Superior temporal gyrus (tissue), 1 donor: ENCODE measurements at regions not wholly inside any gene's neighbourhood (a gene's known extent, or its start where the extent isn't known, plus 50 kb on each side); places are given as distances from the start of the nearest gene placed in this dataset.

Source experiments
- DNase-seq: peaks from one replicate; pipeline ENCODE4 v3.0.0-alpha.2; 2016; ENCODE audit errors: extremely low spot score

DNA sequence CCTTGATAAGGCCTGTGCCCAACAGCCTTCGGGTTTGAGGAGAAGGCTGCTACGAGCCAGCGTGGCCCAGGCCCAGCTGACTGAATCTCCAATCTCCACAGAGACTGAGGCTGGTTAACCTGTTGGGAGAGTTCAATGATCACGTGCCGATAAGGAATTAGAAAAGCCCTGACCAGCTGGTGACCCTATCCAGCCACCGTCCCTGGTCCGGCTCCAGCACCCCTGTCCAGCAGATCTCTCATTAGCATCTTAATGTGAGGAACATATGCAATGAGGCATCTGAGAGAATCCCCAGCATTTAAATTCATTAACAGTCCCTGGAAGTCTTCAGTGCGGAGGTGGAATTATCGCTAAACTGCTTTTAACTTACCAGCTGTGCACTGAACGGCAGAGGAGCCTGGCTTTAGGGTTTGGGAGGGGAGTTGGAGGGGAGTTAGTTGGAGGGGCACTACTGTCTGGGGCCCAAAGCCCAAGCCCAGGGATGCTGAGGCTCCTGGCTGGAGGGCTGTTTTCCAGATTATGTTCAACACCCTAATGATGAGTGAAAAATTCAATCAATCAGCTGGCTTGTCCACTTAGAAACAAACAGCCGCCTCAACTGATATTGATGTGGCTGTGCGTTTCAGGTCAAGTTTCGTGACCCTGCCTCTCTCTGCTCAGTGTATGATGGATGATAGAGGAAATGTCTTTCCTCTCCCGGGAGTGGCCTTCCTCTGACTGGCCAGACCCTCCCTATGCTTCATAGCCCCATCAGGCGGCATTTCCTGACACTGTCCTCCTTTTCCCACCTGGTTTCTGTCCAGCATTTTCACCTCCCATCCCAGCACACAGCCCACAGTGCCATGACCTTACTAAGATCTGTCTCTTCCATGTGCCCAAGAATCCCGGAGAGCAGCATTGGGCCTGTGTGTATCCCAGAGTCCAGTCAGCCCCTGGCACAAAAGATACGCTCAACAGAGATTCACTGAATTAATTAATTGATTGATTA, 184.5 kb downstream of the CCT6B start:
- no peak for DNase-seq

DNA sequence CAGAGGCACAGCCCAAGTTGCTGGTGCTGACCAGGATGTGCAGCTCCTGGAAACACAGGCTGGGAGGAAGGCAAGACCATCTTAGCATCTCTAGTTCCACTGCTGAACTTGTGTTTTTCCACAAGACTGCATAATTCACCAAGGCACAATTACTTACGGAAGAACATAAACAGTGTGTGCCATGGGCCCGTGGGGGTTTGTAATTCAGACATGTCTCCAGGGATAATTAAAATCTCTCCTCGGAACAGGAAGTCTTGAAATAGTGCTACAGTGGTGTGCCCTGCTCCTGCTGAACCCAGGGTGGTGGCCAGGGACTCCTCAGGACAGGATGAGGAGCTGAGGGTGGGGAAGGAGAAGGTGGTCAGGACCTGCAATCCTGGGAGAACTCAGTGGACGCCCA, 188.2 kb downstream of the CCT6B start:
- no peak for DNase-seq

DNA sequence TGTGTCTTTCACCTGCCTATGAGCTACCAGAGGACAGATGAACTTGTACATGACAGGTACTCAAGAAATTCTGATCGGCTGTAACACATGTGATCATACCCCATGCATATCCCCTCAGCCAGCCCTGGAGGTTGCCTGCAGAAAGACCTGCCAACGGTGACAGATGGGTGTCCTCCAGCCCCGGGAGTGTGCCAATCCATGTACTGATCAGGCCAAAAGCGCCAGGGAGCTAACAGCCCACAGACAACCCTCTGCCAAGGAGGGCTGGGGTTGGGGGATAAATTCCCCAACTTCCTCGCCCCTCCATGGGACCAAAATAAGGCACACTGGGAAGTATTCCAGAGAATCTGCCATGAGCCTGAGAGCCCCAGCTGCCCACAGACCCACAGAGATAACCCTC, 189.4 kb downstream of the CCT6B start:
- no peak for DNase-seq

DNA sequence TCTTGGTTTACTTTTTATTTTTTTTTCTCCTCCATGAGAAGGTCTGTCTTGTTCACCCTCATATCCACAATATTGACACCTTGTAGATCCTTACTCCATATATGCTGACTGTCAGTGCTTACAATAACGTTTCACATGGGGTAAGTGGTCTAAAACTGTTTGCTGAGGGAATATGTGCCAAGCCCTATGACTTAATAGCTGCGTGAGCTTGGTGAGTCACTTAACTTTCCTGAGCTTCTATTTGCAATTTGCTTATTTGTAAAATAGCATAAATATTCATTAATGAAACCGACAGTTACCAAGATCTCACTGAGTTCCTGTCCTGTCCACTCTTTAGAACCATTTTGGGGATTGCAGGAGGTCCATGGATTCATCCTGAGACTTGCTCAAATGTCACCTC, 190.7 kb downstream of the CCT6B start:
- DNase-seq: no peak

DNA sequence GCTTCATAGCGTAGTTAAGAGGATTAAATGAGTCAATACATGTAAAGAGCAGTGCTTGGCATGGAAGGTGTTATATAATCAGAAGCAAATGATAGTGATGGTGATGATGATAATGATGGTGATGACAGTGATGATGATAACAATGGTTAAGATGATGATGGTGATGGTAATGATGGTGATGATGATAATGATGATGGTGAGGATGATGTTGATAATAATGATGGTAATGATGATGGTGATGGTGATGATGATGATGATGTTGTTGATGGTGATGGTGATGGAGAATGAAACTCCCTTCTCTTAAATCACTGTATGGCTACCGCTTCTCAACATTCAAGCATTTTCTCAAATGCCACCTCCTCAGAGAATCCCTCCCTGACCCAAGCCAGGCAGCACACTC, 190.5 kb downstream of the TMEM132E start:
- no peak for DNase-seq

DNA sequence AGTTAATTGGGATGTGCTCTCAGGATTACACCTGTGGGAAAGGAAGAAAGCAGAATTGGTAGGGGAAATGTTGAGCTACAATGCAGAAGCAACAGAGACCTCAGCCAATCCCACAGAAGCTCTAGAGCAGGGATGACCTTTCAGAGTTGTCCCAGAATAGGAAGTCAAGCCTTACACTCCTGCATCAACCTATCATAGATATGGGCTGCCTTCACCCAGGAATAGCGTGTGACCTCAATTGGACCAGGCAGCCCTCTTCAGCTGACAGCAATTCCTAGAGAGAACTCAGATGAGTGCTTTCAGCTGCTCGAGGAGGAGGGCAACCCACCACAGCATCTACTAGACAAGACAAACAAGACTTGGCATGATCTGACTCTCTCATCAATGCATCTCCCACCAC, 189.7 kb downstream of the TMEM132E start:
- no peak for DNase-seq

DNA sequence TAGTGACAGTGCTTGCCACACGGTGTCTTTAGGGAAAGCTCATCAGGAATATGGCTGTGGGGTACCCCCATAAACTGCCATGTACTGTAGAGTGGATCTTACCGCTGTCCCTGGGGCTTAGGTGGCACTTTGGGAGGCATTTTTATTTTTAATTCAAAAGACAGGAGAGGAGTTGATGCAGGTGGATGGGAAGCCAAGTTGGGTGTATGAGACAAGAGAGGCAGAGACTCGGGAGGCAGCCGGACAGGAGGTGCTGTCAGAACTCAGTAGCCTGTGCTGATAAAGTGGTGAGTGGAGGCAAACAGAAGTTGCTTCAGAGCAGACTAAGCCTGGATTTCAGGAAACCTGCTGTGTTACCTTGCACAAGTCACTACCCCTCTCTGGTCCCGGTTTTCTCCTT, 185.9 kb downstream of the TMEM132E start:
- DNase-seq: no peak

DNA sequence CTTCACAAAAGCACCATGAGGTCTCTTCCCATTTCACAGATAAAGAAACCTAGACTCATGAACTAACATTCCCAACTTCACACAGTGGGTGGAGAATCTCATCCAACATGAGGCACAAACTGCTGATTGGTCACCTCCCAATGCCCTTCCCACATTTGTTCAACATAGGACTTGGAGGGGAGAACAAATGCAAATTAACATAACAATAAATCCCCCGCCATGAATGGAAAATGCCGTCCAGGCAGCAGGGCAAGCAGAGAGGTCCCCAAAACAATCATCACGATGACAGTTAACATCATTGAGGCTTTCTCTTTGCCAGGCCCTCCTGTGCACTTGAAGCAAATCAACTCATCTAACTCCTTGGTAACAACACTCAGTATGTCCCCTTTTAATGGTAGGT, 185.3 kb downstream of the TMEM132E start:
- DNase-seq: no peak

DNA sequence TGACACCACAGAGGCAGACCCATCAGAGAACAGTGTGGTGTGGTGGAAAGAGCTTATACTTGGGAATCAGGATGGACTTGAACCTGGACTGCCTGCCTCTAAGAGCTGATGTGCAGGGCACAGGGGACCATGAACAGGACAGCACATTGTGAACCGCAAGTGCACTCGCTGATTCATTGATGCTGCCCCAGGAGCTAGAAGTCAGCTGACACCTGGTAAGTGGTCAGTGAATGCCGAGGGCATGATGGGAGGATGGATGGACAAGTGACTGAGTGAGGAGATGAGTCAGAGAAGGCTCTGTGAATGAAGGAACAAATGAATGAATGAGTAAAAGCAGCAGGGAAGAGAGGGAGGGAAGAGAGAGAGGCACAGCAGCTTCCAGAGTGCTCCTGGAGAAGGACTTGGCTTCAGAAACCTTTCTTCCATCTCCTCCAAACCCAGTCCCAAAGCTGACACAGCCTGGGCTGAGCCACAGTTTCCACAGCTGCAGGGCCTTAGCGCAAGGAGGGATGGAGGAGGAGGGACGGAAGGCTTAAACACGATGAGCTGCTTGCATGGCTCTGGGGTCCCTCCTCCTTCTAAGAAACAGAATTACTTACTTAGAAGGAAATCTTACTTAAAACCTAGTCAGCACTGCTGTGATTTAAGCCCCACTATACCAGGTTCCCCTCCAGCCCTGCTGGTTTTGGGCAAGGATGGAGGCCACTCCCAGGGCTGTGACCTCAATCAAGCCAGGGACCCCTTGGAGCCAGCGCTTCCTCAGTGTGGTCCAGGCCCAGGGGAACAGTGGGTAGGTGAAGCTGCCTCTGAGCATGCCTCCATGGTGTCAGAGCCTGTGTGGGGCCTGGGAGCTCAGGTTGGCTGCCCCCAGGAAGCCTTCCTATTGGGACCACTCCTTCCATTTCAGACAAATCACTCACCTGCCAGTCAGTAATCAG, 184.6 kb downstream of the TMEM132E start:
- DNase-seq: no peak

DNA sequence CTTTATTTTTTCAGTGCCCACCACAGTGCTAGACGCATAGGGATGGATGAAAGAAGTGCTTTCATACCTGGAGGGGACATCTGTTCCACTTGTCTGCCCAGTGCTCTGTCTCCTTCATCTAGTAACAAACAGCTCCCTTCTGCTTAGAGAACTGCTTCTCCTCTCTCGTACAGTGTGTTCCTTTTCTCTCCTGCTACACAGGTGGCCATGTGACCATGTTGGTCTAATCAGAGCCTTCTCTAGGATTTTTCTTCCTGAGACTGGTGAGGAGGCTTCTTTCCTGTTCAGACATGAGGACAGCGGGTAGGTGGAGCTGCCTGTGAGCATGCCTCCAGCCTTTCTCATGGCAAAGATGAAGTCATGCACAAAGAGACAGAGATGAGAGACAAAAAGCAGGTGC, 182.7 kb downstream of the TMEM132E start:
- DNase-seq: no peak

DNA sequence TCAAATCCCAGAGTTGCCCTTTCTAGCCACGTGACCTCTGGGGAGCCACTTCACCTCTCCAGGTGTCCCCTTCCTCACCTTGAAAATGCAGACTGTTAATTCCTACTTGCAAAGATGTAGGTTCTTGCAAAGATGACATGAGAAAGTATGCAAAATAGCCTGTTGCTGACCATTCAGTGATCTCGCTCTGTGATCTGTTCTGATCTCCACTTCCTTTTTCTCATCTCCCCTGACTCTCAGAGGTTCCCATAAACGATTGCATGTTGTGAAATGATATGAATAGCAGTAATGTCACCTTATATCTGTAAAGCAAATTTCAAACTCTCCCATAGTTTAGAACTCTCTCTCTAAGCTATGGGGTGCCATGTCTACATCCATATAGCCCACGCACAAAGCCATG, 182.3 kb downstream of the TMEM132E start:
- DNase-seq: no peak

DNA sequence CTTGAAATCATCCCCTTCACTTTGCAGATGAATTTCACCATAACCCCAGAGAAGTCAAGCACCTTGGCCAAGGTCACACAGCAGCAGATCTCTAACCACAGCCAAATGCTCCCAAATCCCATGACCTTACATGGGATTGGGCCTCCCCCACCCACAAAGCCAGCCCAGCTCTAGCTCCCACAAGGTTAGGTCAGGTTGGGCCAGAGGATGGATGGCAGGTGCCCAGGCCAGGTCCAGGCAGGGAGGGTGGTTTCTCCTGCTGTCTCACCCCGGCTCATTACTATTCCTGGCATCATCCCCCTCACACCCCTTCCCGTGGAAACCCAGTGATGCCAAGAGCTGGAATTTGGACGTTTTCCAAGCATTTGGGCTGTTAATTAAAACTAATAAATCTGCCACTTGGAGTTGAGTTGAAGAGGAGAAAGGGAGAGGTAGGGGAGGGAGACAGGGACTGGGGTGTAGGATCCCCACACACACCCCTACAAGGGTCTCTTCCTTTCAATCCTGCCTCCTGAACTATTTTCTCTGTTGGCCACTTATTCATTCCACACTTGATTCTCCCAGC, 181.6 kb downstream of the TMEM132E start:
- DNase-seq: no peak

DNA sequence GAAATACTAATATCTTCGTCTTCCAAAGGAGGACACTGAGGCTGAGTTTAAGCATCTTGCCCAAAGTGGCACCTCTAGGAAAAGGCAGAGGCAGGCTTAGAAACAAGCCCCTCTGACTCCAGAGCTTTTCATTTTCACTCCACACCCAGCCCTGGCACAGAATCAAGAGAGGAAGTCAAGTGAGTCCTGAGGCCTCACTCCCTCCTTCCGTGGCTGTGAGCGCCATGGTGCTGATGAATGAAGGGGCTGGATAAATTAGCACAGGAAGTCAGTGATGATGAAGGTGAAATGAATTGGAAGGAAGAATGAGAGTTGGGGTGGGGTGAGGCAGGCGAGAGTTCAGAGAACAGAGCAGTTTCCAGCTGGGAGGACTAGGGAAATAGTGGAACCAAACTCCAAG, 179.3 kb downstream of the TMEM132E start:
- no peak for DNase-seq

DNA sequence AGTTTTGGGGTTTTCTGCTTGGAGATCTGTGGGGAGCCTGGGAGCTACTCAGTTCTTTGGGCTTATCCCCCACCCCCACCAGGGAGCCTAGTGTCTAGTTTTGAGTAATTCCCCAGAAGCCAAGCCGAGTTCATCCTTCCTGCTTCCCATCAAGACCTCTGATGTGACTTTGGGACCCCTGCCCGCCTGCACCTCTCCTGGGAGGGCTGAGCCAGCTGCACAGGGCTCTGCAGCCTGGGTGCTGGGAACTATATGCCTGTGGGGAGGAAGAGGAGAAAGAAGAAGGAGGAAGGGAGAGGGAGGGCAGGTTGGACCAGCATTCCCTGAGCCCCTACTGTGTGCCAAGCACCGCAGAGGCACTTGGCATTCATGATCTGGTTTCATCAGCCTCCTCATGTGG, 178.9 kb downstream of the TMEM132E start:
- DNase-seq: no peak

DNA sequence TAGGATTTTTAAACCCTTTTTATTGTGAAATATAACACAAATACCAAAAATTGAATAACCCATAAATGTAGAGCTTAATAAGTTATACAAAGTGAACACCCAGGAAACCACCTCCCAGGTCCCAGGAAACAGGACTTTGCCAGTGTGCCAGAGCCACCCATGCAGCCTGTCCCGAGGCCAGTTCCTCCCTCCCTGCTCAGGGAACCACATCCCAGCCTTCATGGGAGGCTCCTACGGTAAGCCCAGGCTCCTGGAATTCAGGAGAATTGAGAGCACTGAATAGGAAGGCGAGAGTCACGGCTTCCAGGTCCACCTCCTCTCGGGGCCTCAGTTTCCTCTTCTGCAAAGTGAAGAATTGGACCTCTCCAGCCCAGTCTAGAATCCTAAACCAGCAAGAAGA, 178.2 kb downstream of the TMEM132E start:
- DNase-seq: no peak

DNA sequence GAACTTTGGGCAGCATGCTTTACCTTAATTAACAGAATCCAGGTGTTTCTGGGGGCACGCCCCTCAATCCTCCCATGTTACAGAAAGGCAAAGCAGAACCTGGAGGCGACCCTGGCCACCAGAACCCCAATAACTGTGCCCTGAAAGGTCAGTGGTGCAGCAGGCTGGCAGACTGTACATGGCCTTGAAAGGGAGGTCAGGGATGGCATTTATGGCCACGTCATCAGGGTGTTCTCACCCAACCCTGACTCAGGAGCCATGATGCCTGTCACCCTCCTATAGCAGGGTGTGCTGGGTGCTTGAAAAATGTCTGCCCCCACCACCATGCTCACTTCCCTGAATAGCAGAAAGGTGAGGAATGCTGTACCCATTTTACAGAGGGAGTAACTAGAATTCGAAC, 177.7 kb downstream of the TMEM132E start:
- no peak for DNase-seq

DNA sequence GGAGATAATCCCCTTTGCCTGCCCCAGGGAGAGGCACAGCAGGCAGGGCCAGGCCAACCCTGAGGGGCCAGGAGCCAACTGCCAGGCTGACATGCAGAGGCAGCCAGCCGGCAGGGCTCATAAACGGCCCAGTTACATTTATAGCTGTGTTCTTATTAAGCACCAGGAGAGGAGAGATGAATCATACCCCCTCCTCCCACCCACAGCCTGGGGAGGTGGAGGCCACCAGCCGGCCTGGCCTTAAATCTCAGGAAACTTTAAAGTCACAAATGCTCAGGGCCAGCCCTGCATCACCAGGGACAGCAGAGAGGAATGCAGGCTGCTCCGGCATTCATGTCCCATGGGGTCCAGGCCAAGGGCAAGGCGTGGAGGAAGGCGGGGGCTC, 177.2 kb downstream of the TMEM132E start:
- DNase-seq: no peak

DNA sequence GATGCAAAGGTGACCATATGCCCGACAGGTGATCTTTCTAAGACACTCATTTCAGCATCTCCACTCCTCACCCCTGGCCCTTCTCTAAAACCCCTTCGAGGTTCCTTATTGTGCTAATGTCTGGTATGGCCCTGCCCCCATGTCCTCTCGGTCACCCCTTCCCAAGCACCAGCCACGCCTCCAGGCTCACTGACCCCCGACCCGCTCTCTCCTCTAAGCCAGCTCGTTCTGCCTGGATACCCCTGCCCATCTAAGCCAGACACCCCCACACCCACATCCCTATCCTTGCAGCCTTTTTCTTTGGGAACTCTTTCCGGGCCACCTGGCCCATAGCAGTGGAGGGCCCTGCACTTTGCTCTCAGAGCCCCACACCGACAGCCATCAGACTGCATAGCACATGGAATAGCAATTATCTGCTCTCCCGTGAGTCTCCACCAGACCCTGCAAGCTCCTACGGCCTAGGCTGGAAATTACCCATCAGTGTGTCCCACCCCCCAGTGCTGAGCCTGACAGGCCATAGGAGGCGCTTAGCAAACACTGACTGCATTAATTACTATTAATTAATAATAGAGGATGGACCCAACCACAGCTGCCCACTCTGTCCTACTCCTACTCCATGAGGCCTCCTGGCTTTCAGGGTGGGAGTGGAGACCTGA, 176.7 kb downstream of the TMEM132E start:
- no peak for DNase-seq

DNA sequence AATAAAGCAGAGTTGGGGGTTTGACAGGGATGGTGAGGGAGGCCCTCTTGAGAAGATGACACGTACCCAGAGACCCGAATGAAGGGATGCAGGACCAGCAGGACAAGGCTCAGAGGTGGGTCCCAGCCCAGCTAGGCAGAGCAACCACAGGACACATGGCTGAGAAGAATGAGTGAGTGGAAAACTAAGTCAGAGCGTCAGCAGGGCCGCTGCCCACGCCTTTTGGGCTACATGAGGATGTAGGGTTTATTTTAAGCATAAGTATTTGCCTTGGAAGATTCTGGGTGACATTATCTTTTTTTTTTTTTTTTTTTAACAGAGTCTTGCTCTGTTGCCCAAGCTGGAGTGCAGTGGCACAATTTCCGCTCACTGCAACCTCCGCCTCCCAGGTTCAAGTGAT, 176.0 kb downstream of the TMEM132E start:
- peak; percentile 31 for DNase-seq

DNA sequence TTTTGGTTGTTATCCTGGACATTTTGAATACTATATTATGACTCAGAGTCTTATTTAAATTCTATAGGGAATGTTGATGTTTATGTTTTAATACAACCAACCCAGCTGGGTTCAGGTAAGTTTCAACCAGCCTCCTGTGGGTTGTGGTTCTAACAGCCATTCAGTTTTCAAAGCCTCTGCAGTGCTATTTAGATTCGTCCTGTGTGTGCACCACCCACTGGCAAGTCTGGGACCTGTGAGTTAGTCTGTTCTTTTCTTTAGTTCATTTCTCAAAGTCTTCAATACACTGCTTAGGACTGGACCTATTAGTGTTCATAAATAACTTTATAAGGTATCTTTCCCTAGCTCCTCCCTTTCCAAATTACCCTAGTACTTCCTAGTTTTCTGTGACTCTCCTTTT, 170.6 kb downstream of the TMEM132E start:
- no peak for DNase-seq

DNA sequence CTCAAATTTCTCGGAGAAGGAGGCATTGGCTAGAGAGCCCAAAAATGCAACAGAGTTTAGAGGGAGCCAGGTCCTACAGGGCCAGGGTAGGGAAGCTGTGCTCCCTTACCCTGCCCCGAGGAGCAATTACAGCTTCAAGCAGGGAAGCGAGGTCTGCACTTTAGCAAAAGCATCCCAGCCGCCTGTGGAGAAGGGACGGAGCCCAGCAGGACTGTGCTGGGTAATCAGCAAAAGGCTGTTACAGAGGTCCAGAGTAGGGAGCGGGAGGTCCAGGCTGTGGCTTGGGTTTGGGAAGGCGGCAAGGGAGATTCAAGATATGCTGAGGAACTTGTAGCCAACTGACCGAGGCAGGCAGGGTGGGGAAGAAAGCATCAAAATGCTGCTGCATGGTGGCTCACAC, 162.6 kb downstream of the TMEM132E start:
- DNase-seq: no peak
